ENCODE measurements at regions not wholly inside any gene's neighbourhood (a gene's known extent, or its start where the extent isn't known, plus 50 kb on each side); places are given as distances from the start of the nearest gene placed in this dataset.
A peak's percentile ranks its signal among the peaks of the same experiment; 100 is the strongest.

DNA sequence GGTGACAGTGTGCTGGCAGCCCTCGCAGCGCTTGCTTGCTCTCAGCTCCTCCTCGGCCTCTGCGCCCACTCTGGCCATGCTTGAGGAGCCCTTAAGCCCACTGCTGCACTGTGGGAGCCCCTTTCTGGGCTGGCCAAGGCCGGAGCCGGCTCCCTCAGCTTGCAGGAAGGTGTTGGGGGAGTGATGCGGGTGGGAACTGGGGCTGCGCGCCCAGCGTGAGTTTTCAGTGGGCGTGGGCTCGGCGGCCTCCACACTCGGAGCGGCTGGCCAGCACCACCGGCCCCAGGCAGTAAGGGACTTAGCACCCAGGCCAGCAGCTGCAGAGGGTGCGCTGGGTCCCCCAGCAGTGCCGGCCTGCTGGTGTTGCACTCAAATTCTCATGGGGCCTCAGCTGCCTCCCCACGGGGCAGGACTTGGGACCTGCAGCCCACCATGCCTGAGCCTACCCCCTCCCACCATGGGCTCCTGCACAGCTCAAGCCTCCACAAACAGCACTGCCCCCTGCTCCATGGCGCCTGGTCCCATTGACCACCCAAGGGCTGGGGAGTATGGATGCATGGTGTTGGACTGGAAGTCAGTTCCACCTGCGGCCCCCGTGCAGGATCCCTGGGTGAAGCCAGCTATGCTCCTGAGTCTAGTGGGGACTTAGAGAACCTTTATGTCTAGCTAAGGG is 223.1 kb upstream of the PTPRD start:
- Histone ChIP-seq H3K27ac (no peak overlapping the region), H3K27me3 (no peaks in the 10 kb centered on the region), H3K36me3 (no peaks in the 10 kb centered on the region), H3K4me1 (no peaks in the 10 kb centered on the region), H3K4me3 (no peak overlapping the region), H3K9me3 (no peaks in the 10 kb centered on the region)
- TF ChIP-seq POLR2AphosphoS5 (IDR thresholded peaks at IDR 0.05) (no peak), EP300 (IDR thresholded peaks at IDR 0.05) (no peak), POLR2A (IDR thresholded peaks at IDR 0.05) (no peak)
- TF ChIP-seq, protein P1, sequence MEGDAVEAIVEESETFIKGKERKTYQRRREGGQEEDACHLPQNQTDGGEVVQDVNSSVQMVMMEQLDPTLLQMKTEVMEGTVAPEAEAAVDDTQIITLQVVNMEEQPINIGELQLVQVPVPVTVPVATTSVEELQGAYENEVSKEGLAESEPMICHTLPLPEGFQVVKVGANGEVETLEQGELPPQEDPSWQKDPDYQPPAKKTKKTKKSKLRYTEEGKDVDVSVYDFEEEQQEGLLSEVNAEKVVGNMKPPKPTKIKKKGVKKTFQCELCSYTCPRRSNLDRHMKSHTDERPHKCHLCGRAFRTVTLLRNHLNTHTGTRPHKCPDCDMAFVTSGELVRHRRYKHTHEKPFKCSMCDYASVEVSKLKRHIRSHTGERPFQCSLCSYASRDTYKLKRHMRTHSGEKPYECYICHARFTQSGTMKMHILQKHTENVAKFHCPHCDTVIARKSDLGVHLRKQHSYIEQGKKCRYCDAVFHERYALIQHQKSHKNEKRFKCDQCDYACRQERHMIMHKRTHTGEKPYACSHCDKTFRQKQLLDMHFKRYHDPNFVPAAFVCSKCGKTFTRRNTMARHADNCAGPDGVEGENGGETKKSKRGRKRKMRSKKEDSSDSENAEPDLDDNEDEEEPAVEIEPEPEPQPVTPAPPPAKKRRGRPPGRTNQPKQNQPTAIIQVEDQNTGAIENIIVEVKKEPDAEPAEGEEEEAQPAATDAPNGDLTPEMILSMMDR (IDR thresholded peaks at IDR 0.05): no peak
- ATAC-seq: no peak
- 80 to 100% methylated on average over 1 of the region's 22 CpGs for WGBS, 2 donors (ENCODE audit: low coverage in 1 of 2)

DNA sequence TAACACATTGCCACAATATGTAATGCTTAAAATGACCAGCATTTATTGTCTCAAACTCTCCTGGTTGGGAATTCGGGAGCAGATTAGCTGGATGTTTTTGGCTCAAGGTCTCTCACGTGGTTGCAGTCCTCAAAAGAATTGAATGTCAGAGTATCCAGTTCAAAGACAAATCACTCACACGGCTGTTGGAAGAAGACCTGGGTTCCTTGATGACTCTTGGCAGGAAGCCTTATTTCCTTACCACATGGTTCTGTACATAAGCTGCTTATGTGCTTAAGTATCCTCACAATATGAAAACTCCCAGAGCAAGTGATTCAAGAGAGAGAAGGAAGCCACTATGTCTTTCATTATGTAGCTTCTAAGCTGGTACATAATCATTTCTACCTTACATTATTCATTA is 230.3 kb upstream of the PTPRD start:
- H3K9me3 ChIP-seq: no peaks in the 10 kb centered on the region
- TF ChIP-seq EP300 (IDR thresholded peaks at IDR 0.05): no peak
- TF ChIP-seq, protein P1 (IDR thresholded peaks at IDR 0.05): no peak
- no peak for TF ChIP-seq POLR2A (IDR thresholded peaks at IDR 0.05)
- no peak for TF ChIP-seq POLR2AphosphoS5 (IDR thresholded peaks at IDR 0.05)
- H3K4me1 ChIP-seq: no peaks in the 10 kb centered on the region
- H3K4me3 ChIP-seq: no peak overlapping the region
- no peak overlapping the region for H3K27ac ChIP-seq
- WGBS, 2 donors (ENCODE audit: low coverage in 1 of 2): 29% methylated on average over 3 of the region's 3 CpGs; no CpG with 5 or more reads in 1 of the 2 donors
- no peaks in the 10 kb centered on the region for H3K36me3 ChIP-seq
- no peak for ATAC-seq
- no peaks in the 10 kb centered on the region for H3K27me3 ChIP-seq

DNA sequence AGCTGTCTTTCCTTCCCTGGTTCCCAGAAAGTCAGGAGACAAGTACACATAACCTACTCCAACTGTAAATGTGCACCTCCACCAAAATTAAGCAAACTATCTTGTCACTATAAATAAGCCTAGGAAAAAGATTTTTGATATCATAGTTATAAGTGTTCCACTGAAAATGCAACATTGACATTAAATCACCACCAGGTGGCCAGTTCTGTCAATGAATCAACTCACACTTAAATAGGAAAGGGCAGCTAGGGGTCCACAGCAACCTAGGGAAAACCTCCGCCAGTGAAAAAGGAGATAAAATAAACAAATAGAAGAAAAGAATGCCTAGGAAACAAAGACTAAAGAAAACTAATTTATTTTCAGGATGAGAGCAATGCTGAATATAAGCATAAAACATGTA is 243.0 kb upstream of the PTPRD start:
- Histone ChIP-seq H3K4me1 (no peaks in the 10 kb centered on the region), H3K9me3 (no peaks in the 10 kb centered on the region), H3K36me3 (no peaks in the 10 kb centered on the region), H3K4me3 (no peak overlapping the region), H3K27ac (no peak overlapping the region), H3K27me3 (no peaks in the 10 kb centered on the region)
- ATAC-seq: no peak
- TF ChIP-seq EP300 (IDR thresholded peaks at IDR 0.05): no peak
- TF ChIP-seq, protein P1 (IDR thresholded peaks at IDR 0.05): peak in 1 of 4 experiments; percentile 10
- WGBS, 2 donors (ENCODE audit: low coverage in 1 of 2): 0 to 38% methylated on average over 1 of the region's 1 CpG

DNA sequence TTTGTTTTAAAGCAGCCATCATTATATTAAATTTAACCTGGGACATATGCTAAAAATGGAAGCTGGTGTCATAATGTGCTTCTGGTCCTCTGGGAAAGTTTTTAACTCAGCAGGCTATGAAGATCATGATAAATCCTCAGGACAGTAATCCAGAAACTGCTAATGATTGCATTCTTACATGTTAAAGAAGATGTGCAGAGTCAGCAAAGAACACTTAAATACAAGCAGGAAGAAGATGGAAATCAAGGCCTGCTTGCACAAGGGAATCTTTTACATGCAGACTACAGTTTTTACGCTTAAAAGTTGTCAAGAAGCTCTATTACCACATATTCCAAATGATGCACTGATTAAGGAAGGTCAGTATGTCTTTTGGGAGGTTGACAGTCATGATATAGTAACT is 246.0 kb upstream of the PTPRD start:
- 73 to 83% methylated on average over 1 of the region's 1 CpG for WGBS, 2 donors (ENCODE audit: low coverage in 1 of 2)
- H3K36me3 ChIP-seq: no peaks in the 10 kb centered on the region
- no peak for TF ChIP-seq POLR2AphosphoS5 (IDR thresholded peaks at IDR 0.05)
- TF ChIP-seq EP300 (IDR thresholded peaks at IDR 0.05): no peak
- TF ChIP-seq POLR2A (IDR thresholded peaks at IDR 0.05): no peak
- TF ChIP-seq, protein P1 (IDR thresholded peaks at IDR 0.05): no peak
- H3K27me3 ChIP-seq: no peaks in the 10 kb centered on the region
- ATAC-seq: no peak
- H3K4me1 ChIP-seq: no peaks in the 10 kb centered on the region
- H3K4me3 ChIP-seq: no peak overlapping the region
- H3K27ac ChIP-seq: no peak overlapping the region
- H3K9me3 ChIP-seq: no peaks in the 10 kb centered on the region

DNA sequence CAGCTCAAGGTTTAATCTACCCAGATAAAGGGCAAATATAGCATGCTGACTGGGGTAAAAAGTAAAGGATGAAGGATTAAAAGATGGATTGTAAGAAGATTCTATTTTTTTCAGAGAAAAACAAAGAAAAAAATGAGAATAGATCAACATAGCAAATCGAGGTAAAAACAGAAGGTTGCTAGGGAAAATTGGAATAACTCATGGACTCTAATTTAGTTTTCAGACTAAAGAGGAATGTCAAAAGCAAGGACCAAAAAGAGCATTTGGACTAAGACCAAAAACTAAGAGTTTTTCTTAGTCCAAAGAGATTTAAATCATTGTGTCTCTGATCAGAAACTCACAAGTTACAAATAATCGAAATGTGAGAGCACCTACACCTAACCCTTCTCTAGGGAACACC is 250.7 kb upstream of the PTPRD start:
- H3K4me1 ChIP-seq: no peaks in the 10 kb centered on the region
- no peak overlapping the region for H3K27ac ChIP-seq
- no peak for TF ChIP-seq POLR2A (IDR thresholded peaks at IDR 0.05)
- TF ChIP-seq POLR2AphosphoS5 (IDR thresholded peaks at IDR 0.05): no peak
- TF ChIP-seq EP300 (IDR thresholded peaks at IDR 0.05): no peak
- TF ChIP-seq, protein P1 (IDR thresholded peaks at IDR 0.05): no peak
- no peaks in the 10 kb centered on the region for H3K36me3 ChIP-seq
- H3K9me3 ChIP-seq: no peaks in the 10 kb centered on the region
- no peak overlapping the region for H3K4me3 ChIP-seq
- no peaks in the 10 kb centered on the region for H3K27me3 ChIP-seq
- 59 to 64% methylated on average over 2 of the region's 2 CpGs for WGBS, 2 donors (ENCODE audit: low coverage in 1 of 2)
- ATAC-seq: no peak

All from gastroesophageal sphincter (tissue), 4 donors.